Bronchial epithelial cell (primary cell): ENCODE measurements at regions not wholly inside any gene's neighbourhood (a gene's known extent, or its start where the extent isn't known, plus 50 kb on each side); places are given as distances from the start of the nearest gene placed in this dataset.
"Not testable (repeated sequence)": the region's sequence is repeated elsewhere in the genome, so short reads cannot be mapped to it uniquely, and the experiment has no call there.

Experiments used
- DNase-seq: peaks from one replicate; pipeline ENCODE4 v3.0.0-alpha.2; 2010; ENCODE audit warnings: low read depth
- FAIRE-seq: peaks from 2 replicates; lab custom pipeline; 2011; peaks lifted over from hg19 to GRCh38; lab: Jason Lieb, UNC
- H3K27me3 ChIP-seq: 2 replicates; pipeline ENCODE4 v1.5.1; 2011; ENCODE audit warnings: low read length; ENCODE audit not compliant: control insufficient read depth, insufficient read depth
- H3K36me3 ChIP-seq: 2 replicates; pipeline ENCODE4 v1.5.1; 2011; ENCODE audit warnings: low read length; ENCODE audit not compliant: control insufficient read depth, insufficient read depth
- H3K4me3 ChIP-seq: 2 replicates; pipeline ENCODE4 v1.5.1; 2011; ENCODE audit warnings: mild to moderate bottlenecking, low read depth, low read length, control low read depth
- CTCF ChIP-seq: IDR thresholded peaks from 2 replicates; pipeline ENCODE4 v1.5.1; 2011; ENCODE audit warnings: mild to moderate bottlenecking, moderate library complexity, low read length, control low read depth, inconsistent platforms; ENCODE audit not compliant: insufficient read depth, severe bottlenecking

- H3K4me3 ChIP-seq, result no peak overlapping the region
- H3K36me3 ChIP-seq, result no peaks in the 10 kb centered on the region
- FAIRE-seq (no peak), DNase-seq (no peak)
- no peaks in the 10 kb centered on the region for H3K27me3 ChIP-seq
- no peak for TF ChIP-seq CTCF
Measured at GRCh38 chr14:106141242-106142220, 615.1 kb downstream of the TMEM121 start.

- not testable (repeated sequence) for H3K27me3 ChIP-seq, DNase-seq, H3K4me3 ChIP-seq, FAIRE-seq, H3K36me3 ChIP-seq
Measured at GRCh38 chr14:106145731-106146130, 619.3 kb downstream of the TMEM121 start.

GRCh38 chr14:106153362-106153955 is 627.1 kb downstream of the TMEM121 start:
- not testable (repeated sequence) for H3K27me3 ChIP-seq, FAIRE-seq, H3K36me3 ChIP-seq, H3K4me3 ChIP-seq
- TF ChIP-seq CTCF, result peak; percentile 66
- peak; percentile 1 for DNase-seq

GRCh38 chr14:106163316-106163715 is 636.9 kb downstream of the TMEM121 start:
- Histone ChIP-seq H3K4me3 (no peak overlapping the region), H3K36me3 (no peaks in the 10 kb centered on the region), H3K27me3 (no peaks in the 10 kb centered on the region)
- TF ChIP-seq CTCF, result no peak
- FAIRE-seq, result no peak
- DNase-seq, result no peak

- H3K36me3 ChIP-seq, H3K4me3 ChIP-seq, FAIRE-seq, H3K27me3 ChIP-seq, DNase-seq: not testable (repeated sequence)
Measured at GRCh38 chr14:106163812-106164211, 637.4 kb downstream of the TMEM121 start.

- Histone ChIP-seq H3K27me3 (no peaks in the 10 kb centered on the region), H3K4me3 (no peak overlapping the region), H3K36me3 (no peaks in the 10 kb centered on the region)
- no peak for DNase-seq
- peak; percentile 60 for FAIRE-seq
- TF ChIP-seq CTCF, result no peak
Measured at GRCh38 chr14:106166232-106166631, 639.8 kb downstream of the TMEM121 start.
